BJ (cell line): ENCODE measurements at regions not wholly inside any gene's neighbourhood (a gene's known extent, or its start where the extent isn't known, plus 50 kb on each side); places are given as distances from the start of the nearest gene placed in this dataset.

ENCODE experiments used
- CTCF ChIA-PET: fragments of 350-600 bp; formaldehyde crosslinking; extraction: SDS; loops from one replicate; lab custom pipeline; 2021; ENCODE audit warnings: antibody characterized with exemption, inconsistent platforms; lab: Yijun Ruan, JAX
- POLR2A ChIA-PET: fragments of 300-600 bp; sonication (Branson Sonifier 250); formaldehyde crosslinking; extraction: SDS; loops from one replicate; lab custom pipeline; 2021; ENCODE audit warnings: antibody characterized with exemption; lab: Charles Lee
- DNase-seq: peaks from one replicate; pipeline ENCODE4 v3.0.0-alpha.2; 2011; ENCODE audit warnings: low read depth
- H3K27me3 ChIP-seq: 2 replicates; pipeline ENCODE4 v1.6.0; 2011; ENCODE audit warnings: low read length; ENCODE audit not compliant: control insufficient read depth, insufficient read depth
- H3K36me3 ChIP-seq: 2 replicates; pipeline ENCODE4 v1.5.1; 2011; ENCODE audit warnings: low read length; ENCODE audit not compliant: control insufficient read depth, insufficient read depth
- H3K4me3 ChIP-seq: 2 replicates; pipeline ENCODE4 v1.5.1; 2011; ENCODE audit warnings: low read depth, mild to moderate bottlenecking, control low read depth, low read length
- TF ChIP-seq, protein P1 (sequence below): IDR thresholded peaks from 2 replicates; pipeline ENCODE4 v1.5.1; 2011; ENCODE audit warnings: low read depth, mild to moderate bottlenecking, control low read depth, inconsistent platforms, low read length, moderate library complexity; ENCODE audit not compliant: insufficient read depth

DNA sequence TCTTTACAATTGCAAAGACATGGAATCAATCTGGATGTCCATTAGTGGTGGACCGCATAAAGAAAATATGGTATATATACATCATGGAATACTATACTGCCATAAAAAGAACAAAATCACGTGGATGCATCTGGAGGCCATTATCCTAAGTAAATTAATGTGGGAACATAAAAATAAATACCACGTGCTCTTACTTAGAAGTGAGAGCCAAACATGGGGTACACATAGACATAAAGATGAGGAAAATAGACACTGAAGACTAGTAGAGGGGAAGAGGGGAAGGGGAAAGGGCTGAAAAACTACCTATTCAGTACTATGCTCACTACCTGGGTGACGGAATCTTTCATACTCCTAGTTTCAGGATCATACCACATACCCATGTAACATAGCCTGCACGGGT, 179.3 kb upstream of the TECRL start:
- no peak overlapping the region for H3K4me3 ChIP-seq
- no peaks in the 10 kb centered on the region for H3K27me3 ChIP-seq
- DNase-seq: no peak
- TF ChIP-seq, protein P1, sequence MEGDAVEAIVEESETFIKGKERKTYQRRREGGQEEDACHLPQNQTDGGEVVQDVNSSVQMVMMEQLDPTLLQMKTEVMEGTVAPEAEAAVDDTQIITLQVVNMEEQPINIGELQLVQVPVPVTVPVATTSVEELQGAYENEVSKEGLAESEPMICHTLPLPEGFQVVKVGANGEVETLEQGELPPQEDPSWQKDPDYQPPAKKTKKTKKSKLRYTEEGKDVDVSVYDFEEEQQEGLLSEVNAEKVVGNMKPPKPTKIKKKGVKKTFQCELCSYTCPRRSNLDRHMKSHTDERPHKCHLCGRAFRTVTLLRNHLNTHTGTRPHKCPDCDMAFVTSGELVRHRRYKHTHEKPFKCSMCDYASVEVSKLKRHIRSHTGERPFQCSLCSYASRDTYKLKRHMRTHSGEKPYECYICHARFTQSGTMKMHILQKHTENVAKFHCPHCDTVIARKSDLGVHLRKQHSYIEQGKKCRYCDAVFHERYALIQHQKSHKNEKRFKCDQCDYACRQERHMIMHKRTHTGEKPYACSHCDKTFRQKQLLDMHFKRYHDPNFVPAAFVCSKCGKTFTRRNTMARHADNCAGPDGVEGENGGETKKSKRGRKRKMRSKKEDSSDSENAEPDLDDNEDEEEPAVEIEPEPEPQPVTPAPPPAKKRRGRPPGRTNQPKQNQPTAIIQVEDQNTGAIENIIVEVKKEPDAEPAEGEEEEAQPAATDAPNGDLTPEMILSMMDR: no peak
- ChIA-PET CTCF (no interaction called here), POLR2A (no interaction called here)
- H3K36me3 ChIP-seq: no peaks in the 10 kb centered on the region

DNA sequence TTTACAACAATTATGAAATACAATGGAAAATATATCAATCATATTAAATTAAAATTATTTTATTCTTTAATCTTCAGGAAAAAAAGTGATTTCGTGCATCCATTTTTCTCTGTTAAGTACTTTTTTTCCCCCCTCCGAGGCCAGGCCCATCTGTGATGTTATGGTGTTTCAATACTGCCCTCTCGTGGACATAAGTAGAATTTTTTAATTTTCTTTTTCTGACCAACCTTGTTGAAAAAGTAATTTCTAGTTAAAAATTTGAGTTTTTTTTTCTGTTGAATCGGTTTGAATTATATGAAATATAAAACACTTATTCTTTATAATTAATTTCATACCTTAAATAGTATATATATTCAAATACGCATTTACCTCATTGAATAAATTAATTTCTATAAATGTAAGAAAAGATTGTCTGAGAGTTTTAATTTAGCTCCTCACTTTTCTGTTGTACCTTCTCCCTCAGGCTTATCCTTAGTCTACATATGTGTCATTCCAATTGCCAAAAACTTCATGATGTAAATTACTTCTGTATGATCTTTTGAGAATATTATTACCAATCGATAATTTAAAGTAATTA, 175.8 kb upstream of the TECRL start:
- TF ChIP-seq, protein P1: peak; percentile 54
- no peak for DNase-seq
- ChIA-PET POLR2A (no interaction called here), CTCF (no interaction called here)
- Histone ChIP-seq H3K36me3 (no peaks in the 10 kb centered on the region), H3K27me3 (no peaks in the 10 kb centered on the region), H3K4me3 (no peak overlapping the region)

DNA sequence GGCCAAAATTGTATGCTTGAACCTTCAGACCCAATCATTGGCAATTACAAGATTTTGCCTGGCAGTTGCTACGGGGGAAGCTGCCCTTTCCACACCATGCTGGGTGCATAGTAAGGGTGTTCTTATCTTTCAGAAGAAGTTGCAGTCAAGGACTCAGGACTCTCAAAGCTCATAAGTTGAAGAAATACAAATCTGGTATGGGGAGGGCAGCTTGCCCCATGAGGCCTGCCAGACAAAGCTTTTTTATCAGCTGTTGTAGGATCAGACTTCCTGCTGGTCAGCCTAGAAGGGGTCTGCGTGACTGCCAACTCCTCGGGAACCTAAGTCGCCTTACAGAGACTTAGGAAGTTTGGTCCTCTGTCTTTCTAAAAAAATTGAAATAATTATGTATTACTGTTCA, 174.9 kb upstream of the TECRL start:
- POLR2A ChIA-PET: no interaction called here
- Histone ChIP-seq H3K4me3 (no peak overlapping the region), H3K27me3 (no peaks in the 10 kb centered on the region), H3K36me3 (no peaks in the 10 kb centered on the region)
- CTCF ChIA-PET: no interaction called here
- DNase-seq: no peak
- TF ChIP-seq, protein P1: no peak

DNA sequence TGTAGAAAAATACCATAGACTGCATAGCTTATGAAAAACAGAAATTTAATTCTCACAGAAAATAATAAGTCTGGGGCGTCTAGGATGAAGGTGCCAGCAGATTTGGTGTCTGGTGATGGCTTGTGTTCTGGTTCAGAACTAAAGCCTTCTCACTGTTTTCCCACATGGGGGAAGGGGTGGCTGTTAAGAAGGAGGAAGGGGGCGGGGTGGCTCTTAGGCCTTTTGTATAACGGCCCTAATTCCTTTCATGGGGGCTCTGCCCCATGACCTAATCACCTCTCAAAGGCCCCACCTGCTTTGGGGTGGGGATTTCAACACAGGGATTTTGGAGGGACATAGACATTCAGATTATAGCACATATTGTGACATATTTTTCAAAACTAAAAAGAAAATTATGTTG, 173.2 kb upstream of the TECRL start:
- CTCF ChIA-PET: no interaction called here
- TF ChIP-seq, protein P1: no peak

DNA sequence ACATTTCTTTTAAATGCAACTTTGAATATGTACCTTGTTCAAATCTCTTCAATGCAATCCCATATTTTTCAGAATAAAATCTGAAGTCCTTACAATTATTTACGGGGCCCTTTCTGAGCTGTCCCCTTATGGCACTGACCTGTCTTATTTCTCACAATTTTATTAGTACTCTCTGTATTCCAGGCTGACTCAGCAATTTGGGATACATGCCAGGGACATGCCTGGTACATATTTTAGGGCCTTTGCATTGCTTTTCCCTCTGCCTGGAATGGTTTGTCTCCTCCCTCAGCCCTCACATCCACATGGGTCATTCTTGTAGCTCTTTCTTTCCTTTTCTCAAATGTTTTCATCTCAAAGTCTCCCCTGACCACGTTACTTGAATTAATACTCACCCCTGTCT, 172.2 kb upstream of the TECRL start:
- CTCF ChIA-PET: no interaction called here
- POLR2A ChIA-PET: no interaction called here
- H3K36me3 ChIP-seq: no peaks in the 10 kb centered on the region
- no peak for DNase-seq
- TF ChIP-seq, protein P1: no peak
- no peak overlapping the region for H3K4me3 ChIP-seq
- no peaks in the 10 kb centered on the region for H3K27me3 ChIP-seq

More for the DNA sequence above, 173.2 kb upstream of the TECRL start:
- Histone ChIP-seq H3K4me3 (no peak overlapping the region), H3K36me3 (no peaks in the 10 kb centered on the region), H3K27me3 (no peaks in the 10 kb centered on the region)
- POLR2A ChIA-PET: no interaction called here
- DNase-seq: no peak
